M059J (cell line): ENCODE measurements at regions not wholly inside any gene's neighbourhood (a gene's known extent, or its start where the extent isn't known, plus 50 kb on each side); places are given as distances from the start of the nearest gene placed in this dataset.

ENCODE experiments used
- DNase-seq: peaks from one replicate; pipeline ENCODE4 v3.0.0-alpha.2; 2012; ENCODE audit warnings: low read depth

DNA sequence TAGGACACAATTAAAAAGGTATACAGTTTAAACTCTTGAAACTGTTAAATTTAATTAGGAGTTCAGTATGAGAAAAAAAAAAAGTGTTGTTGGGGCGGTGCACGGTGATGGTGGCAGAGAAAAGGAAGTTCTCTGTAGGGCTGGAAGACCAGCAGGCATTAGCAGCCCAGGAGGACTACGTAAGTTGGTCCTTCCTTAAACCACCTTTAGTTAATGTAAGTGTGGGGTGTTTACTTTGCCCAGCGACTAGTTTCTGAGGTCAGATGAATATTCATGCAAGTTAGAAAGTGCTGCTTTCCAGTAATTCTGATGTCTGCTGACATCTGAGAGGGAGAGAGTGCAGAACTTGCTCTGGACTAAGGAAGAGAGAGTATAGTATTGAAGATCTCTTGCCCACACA, 54.9 kb downstream of the NKX2-1 start:
- DNase-seq: no peak

- no peak for DNase-seq
Observed at GRCh38 chr14:36462890-36463289, 57.1 kb downstream of the NKX2-1 start.

GRCh38 chr14:36455241-36455627, 64.8 kb downstream of the NKX2-1 start:
- DNase-seq: no peak

GRCh38 chr14:36454599-36455240, 65.3 kb downstream of the NKX2-1 start:
- no peak for DNase-seq

DNA sequence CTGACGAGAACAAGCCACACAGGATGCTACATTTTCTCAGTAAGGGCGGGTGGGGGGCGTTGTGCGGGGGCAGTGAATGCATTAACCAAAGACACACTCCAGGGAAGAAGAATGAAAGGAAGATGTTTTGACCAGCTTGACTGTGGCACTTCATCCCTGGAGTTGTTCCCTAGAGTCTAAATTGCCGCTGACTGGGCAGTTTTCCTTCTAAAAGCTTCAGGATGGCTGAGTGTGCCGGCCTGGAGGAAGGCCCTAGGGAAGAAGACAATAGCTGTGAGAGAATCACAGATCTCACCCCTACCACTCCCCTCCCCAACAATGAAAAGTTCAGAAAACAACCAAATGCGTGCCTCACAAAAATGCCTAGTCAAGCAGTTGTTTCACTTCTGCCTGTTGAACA, 67.2 kb downstream of the NKX2-1 start:
- DNase-seq: no peak

DNA sequence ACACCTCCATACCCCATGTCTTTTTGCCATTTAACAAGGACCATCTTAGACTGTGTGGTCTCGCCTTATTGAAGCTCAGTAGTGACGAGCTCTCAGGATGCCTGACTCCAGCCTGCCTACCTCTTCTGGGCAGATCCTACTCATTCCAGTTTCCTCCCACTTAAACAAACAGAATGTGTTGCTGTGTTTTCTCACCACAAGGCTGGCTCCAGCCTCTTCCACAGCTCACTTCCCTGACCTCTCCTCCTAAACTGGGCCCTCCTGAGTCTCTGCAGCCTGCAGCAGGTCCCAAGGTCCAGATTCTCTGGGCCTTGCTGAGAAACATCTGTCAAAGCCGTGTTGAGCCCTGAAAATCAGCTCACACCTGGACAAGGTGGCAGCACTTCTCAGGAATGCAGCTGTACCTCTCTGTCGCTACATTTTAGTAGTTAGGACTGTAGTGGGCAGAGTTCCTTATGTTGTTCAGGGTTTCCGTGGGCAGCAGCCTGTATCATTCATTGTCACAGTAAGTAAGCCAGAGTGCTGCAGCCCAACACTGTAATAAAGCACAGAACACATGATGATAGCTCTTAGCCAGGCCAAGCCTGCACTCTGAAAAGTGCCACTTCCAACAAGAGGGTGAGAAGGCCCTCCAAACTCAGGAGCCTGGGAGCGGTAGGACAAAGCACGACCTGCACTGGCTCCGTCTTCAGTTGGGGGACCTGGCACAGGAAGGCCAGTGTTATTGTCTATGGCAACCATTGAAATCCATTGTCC, 68.5 kb downstream of the NKX2-1 start:
- DNase-seq: no peak

- DNase-seq: peak; percentile 7
Observed at GRCh38 chr14:36450550-36450949, 69.5 kb downstream of the NKX2-1 start.

GRCh38 chr14:36449903-36450302, 70.1 kb downstream of the NKX2-1 start:
- no peak for DNase-seq

GRCh38 chr14:36443374-36443773, 76.7 kb downstream of the NKX2-1 start:
- DNase-seq: no peak

- DNase-seq: no peak
Observed at GRCh38 chr14:36442824-36443241, 77.2 kb downstream of the NKX2-1 start.

DNA sequence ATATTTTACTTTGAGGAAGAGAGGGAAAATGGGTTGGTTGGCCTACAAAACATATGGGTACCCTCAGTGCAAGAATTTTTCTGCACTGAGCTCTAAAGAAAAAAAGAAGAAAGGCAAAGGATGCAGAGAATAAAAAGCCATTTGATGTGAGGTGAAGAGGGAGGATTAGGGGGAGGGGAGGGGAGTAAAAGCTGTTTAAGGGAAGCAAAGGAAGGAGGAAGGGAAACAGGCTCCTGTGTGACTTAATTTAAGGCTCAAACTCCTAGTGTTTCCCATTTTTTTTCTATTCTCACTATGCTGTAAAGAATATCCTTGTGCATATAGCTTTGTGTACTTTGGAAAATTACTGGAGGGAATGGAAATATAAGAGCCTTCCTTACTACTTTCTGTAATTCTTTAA, 78.7 kb downstream of the NKX2-1 start:
- DNase-seq: no peak

- no peak for DNase-seq
Observed at GRCh38 chr14:36439766-36440165, 80.3 kb downstream of the NKX2-1 start.

- DNase-seq: no peak
Observed at GRCh38 chr14:36438883-36439282, 81.1 kb downstream of the NKX2-1 start.

DNA sequence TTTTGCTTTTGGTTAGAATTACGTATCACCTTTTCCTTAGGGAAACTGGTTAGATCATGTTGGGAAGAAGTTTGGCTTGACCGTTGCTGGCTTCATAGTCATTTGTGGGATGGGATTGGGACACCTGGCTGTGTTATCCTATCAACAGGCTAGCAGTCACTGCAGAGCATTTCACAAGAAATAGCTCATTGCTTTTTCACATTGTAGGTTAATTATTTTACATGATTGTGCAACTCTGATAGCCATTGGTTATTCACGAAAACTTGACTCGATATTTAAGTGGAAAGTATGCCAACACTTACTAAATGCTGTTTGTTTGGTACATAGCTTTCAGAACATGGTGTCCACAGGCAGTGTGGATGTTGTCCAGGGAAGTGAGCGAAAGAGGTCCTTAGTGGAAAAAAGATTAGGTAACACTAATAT, 89.4 kb downstream of the NKX2-1 start:
- DNase-seq: no peak

GRCh38 chr14:36430169-36430568, 89.9 kb downstream of the NKX2-1 start:
- no peak for DNase-seq

- DNase-seq: no peak
Observed at GRCh38 chr14:36429692-36430091, 90.3 kb downstream of the NKX2-1 start.

GRCh38 chr14:36428350-36428749, 91.7 kb downstream of the NKX2-1 start:
- DNase-seq: no peak

GRCh38 chr14:36426836-36427235, 93.2 kb downstream of the NKX2-1 start:
- DNase-seq: no peak

DNA sequence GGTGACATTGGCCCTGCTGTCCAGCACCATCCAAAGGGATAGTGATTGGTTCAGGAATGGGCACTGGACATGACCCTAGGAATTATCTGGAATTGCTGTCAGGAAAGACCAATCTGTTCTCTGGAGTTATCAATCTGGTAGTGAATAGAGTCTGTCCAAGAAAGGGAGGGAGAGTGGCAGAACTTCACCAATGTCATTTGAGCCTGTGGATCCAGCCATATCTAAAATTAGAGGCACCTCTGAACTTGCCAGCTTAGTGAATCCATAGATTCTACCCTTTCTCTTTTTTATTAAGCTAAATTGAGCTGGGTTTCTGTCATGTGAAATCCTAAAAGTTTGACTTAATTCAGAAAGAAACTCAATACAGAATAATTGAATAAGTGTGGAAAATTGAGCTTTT, 93.9 kb downstream of the NKX2-1 start:
- no peak for DNase-seq

DNA sequence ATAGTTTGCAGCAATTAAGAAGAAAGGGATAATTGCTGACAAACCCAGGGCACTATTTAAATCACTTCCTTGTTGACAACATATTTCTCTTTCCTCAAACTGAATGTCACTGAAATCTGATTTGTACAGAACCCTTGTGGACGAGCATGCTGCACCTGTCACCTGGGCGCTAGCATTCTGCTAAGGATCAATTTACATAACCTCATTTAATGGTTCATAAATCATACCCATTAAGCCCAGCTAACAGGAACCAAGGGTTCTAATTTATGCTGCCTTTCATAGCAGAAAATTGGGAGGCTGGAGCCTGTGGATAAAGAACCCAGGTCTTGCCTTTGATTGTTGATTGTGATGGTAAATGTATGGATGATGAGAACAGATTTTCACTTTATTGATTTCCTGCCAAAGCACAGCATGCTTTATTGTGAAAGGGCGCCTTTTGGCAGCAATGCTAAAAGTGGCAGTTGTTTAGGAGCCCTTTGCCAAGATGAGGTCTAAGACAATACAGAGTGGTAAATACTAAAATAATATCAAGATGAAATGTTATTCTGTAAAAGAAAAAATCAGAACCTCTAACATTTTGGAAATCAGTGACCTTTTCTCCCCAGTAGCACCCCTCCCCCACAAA, 95.4 kb downstream of the NKX2-1 start:
- no peak for DNase-seq

DNA sequence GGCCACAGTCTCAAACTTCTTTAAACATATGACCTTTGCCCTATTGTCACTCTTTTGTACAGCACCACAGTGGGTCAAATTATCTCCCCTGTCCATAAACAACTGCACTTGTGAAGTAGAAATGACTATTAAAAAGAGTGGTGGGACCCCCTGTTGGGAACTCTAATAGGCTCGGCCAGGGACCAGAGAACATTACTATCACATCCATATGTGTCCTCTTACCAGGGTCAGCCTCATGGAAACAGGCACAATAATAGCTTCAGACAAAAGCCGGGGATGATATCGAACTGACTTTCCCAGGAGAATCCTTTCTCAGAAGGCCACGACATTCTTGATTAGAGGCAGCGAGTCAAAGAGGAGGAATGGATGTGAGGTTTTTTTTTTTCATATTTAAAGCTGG, 96.6 kb downstream of the NKX2-1 start:
- no peak for DNase-seq

DNA sequence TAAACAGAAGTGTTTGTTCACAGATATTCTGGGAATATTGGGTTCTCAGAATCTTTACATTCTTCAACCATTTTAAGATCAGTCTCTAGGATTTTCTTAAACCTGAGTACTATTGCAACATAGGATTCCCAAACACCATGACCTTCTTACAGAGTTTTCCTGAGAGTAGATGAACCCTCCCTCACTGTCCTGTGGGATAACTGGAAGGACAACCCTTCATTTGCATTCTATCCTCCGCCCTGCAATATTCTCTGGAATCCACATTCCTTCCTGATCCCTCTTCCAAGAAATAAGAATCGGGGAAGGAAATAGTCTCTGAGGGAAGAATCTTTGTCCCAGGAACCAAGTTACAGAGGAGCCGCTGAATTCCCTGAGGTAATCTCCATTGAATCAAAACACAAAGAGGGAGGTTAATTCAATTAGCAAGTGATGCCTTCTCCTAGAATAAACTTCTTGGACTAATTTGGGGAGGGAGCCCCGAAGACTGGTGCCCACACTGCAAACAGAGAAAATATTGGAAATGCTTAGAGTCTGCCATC, 99.8 kb upstream of the MBIP start:
- DNase-seq: no peak

DNA sequence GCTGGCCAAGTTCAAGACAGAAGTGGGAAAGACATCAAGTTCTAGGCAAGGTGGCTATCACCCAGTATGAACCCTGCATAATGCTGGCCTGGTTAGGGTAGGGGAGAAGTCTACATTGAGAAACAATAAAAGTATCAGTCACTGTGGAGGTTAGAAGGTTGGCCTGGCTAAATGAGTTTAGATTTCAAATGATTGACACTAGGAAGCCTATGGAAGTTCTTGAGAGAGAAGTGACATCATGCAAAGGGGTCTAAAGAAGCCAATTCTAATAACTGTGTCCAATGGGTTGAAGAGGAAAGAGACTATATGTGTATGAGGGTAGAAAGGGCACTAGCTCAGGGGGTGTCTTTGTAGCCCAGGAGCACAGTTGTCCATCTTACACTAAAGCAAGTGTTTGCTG, 98.5 kb upstream of the MBIP start:
- no peak for DNase-seq
